CD4-positive, alpha-beta T cell treated with Interleukin-4 for 1 hour (primary cell): ENCODE measurements at regions not wholly inside any gene's neighbourhood (a gene's known extent, or its start where the extent isn't known, plus 50 kb on each side); places are given as distances from the start of the nearest gene placed in this dataset.

Experiments
- DNase-seq, 2 donors: peaks; one replicate each; pipeline ENCODE4 v3.0.0-alpha.2; 2020 to 2022

- no peak for DNase-seq
Measured at GRCh38 chr16:17632667-17633066, 161.9 kb upstream of the XYLT1 start.

GRCh38 chr16:17629936-17630335 is 159.2 kb upstream of the XYLT1 start:
- no peak for DNase-seq

- DNase-seq, result no peak
Measured at GRCh38 chr16:17628983-17629382, 158.2 kb upstream of the XYLT1 start.

GRCh38 chr16:17622366-17622765 is 151.6 kb upstream of the XYLT1 start:
- DNase-seq, result no peak

GRCh38 chr16:17619261-17619660 is 148.5 kb upstream of the XYLT1 start:
- DNase-seq, result no peak

- no peak for DNase-seq
Measured at GRCh38 chr16:17617021-17617552, 146.3 kb upstream of the XYLT1 start.

GRCh38 chr16:17612336-17612735 is 141.6 kb upstream of the XYLT1 start:
- no peak for DNase-seq

GRCh38 chr16:17607609-17608008 is 136.8 kb upstream of the XYLT1 start:
- DNase-seq, result no peak

GRCh38 chr16:17607075-17607509 is 136.3 kb upstream of the XYLT1 start:
- DNase-seq, result no peak

- no peak for DNase-seq
Measured at GRCh38 chr16:17606460-17606859, 135.7 kb upstream of the XYLT1 start.

- DNase-seq, result no peak
Measured at GRCh38 chr16:17605784-17606183, 135.0 kb upstream of the XYLT1 start.

GRCh38 chr16:17603626-17604025 is 132.9 kb upstream of the XYLT1 start:
- no peak for DNase-seq

GRCh38 chr16:17602678-17603077 is 131.9 kb upstream of the XYLT1 start:
- DNase-seq, result no peak

- DNase-seq, result no peak
Measured at GRCh38 chr16:17598968-17599367, 128.2 kb upstream of the XYLT1 start.

- peak; percentile 33 to 55 for DNase-seq
Measured at GRCh38 chr16:17591655-17592405, 121.1 kb upstream of the XYLT1 start.

- DNase-seq, result peak; percentile 63 to 70
Measured at GRCh38 chr16:17590711-17591654, 120.2 kb upstream of the XYLT1 start.

- DNase-seq, result no peak
Measured at GRCh38 chr16:17589898-17590297, 119.1 kb upstream of the XYLT1 start.

- no peak for DNase-seq
Measured at GRCh38 chr16:17585449-17586074, 114.8 kb upstream of the XYLT1 start.

GRCh38 chr16:17578981-17579874 is 108.5 kb upstream of the XYLT1 start:
- DNase-seq, result peak; percentile 53 to 68

- no peak for DNase-seq
Measured at GRCh38 chr16:17574256-17574655, 103.5 kb upstream of the XYLT1 start.

GRCh38 chr16:17572145-17572544 is 101.4 kb upstream of the XYLT1 start:
- no peak for DNase-seq

- DNase-seq, result no peak
Measured at GRCh38 chr16:17571499-17572093, 100.8 kb upstream of the XYLT1 start.
